GM23338 (cell line): ENCODE measurements at regions not wholly inside any gene's neighbourhood (a gene's known extent, or its start where the extent isn't known, plus 50 kb on each side); places are given as distances from the start of the nearest gene placed in this dataset.

Source experiments
- CTCF ChIP-seq, 2 experiments: fragments of 200-600 bp in 1 of 2; sonication (generic) in 1 of 2; conservative IDR thresholded peaks; 2 replicates each; pipeline versions ENCODE4 v1.5.1 to v1.6.1; 2016 to 2017; ENCODE audit warnings: antibody characterized with exemption in 2 of 2, low read depth in 2 of 2, mild to moderate bottlenecking in 2 of 2, moderate library complexity in 1 of 2
- ETS1 ChIP-seq: IDR thresholded peaks from 2 replicates; pipeline ENCODE4 v1.6.1; 2016; ENCODE audit warnings: antibody characterized with exemption
- EZH2 ChIP-seq: fragments of 200-600 bp; sonication (generic); IDR thresholded peaks from one replicate; pipeline ENCODE4 v1.8.0; 2017; ENCODE audit warnings: antibody characterized with exemption, mild to moderate bottlenecking, low read depth; ENCODE audit not compliant: unreplicated experiment
- NANOG ChIP-seq: IDR thresholded peaks from 2 replicates; pipeline ENCODE4 v1.6.1; 2016; ENCODE audit warnings: antibody characterized with exemption, borderline replicate concordance

- no peak for TF ChIP-seq ETS1
- no peak for TF ChIP-seq CTCF (conservative IDR thresholded peaks at IDR 0.05; ENCODE audit: low read depth in 2 of 2)
- TF ChIP-seq EZH2: no peak
- no peak for TF ChIP-seq NANOG
These were observed 90.1 kb upstream of the B3GAT1 start for GRCh38 chr11:134502153-134502550.
